ENCODE measurements at regions not wholly inside any gene's neighbourhood (a gene's known extent, or its start where the extent isn't known, plus 50 kb on each side); places are given as distances from the start of the nearest gene placed in this dataset.

GRCh38 chr13:22195726-22196125, 524.9 kb downstream of the FGF9 start:
- TF ChIP-seq POLR2AphosphoS5 (IDR thresholded peaks at IDR 0.05; ENCODE audit: low read depth, low read length) (no peak), CTCF (IDR thresholded peaks at IDR 0.05) (no peak)

Data from SK-N-SH (cell line).